ENCODE measurements at regions not wholly inside any gene's neighbourhood (a gene's known extent, or its start where the extent isn't known, plus 50 kb on each side); places are given as distances from the start of the nearest gene placed in this dataset.

DNA sequence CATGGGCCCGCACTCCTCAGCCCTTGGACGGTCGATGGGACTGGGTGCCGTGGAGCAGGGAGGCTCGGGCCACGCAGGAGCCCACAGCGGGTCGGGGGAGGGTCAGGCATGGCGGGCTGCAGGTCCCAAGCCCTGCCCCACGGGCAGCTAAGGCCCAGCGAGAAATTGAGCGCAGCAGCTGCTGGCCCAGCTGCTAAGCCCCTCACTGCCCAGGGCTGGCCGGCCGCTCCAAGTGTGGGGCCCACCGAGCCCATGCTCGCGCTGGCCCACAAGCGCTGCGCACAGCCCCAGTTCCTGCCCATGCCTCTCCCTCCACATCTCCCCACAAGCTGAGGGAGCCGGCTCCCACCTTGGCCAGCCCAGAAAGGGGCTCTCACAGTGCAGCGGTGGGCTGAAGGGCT lies 259.4 kb downstream of the VGLL3 start:
- Histone ChIP-seq H3K9ac (ENCODE audit: low read length) (no peak overlapping the region), H3K27me3 (ENCODE audit: control insufficient read depth, insufficient read depth, low read length) (no peaks in the 10 kb centered on the region), H3K36me3 (ENCODE audit: control insufficient read depth, insufficient read depth, low read length) (no peaks in the 10 kb centered on the region), H3K4me3 (ENCODE audit: low read depth, low read length) (no peak overlapping the region), H3K4me1 (ENCODE audit: control insufficient read depth, insufficient read depth, low read length) (no peaks in the 10 kb centered on the region), H3K9me3 (ENCODE audit: control insufficient read depth, insufficient read depth, low read depth, low read length) (peaks cover 7% of the 10 kb centered on the region; the same call in 1 of the 2 replicates), H3K27ac (ENCODE audit: low read depth, low read length) (no peak overlapping the region)

DNA sequence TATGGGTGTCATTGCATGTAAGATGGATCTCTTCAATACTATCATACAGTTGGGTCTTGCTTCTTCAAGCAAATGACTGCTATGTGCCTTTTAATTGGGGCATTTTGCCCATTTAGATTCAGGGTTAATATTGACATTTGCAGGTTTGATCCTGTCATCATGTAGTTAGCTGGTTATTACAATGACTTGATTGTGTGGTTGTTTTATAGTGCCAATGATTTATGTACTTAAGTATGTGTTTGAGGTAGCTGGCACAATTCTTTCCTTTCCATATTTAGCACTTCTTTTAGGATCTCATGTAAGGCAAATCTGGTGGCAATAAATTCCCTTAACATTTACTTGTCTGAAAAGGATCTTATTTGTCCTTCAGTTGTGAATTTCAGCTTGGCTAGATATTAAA lies 267.5 kb downstream of the VGLL3 start:
- Histone ChIP-seq H3K27me3 (ENCODE audit: control insufficient read depth, insufficient read depth, low read length) (no peaks in the 10 kb centered on the region), H3K4me3 (ENCODE audit: low read depth, low read length) (no peak overlapping the region), H3K4me1 (ENCODE audit: control insufficient read depth, insufficient read depth, low read length) (no peaks in the 10 kb centered on the region), H3K27ac (ENCODE audit: low read depth, low read length) (no peak overlapping the region), H3K9me3 (ENCODE audit: control insufficient read depth, insufficient read depth, low read depth, low read length) (no peaks in the 10 kb centered on the region), H3K9ac (ENCODE audit: low read length) (no peak overlapping the region), H3K36me3 (ENCODE audit: control insufficient read depth, insufficient read depth, low read length) (no peaks in the 10 kb centered on the region)

DNA sequence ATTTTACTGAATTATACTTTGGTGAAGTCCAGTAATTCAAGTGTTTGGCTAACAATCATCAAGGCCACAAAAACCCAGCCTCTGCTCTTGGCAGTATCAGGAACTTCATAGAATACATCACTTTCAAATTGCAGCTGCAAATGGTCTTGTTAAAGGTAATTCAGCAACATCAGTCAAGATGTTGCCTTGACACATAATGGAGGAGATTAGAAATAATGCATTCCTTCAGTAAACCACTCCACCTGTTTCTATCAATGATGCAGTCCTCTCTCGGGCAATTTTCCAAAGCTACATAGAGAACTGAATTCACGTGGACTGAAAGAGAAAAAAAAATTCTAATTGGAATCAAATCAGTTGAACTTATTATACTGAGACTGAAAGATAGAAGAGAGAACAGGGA lies 279.3 kb downstream of the VGLL3 start:
- H3K9ac ChIP-seq (ENCODE audit: low read length), result no peak overlapping the region
- H3K9me3 ChIP-seq (ENCODE audit: control insufficient read depth, insufficient read depth, low read depth, low read length), result peaks cover 11% of the 10 kb centered on the region; the same call in 1 of the 2 replicates
- peaks cover 3% of the 10 kb centered on the region; the same call in 1 of the 2 replicates for H3K4me1 ChIP-seq (ENCODE audit: control insufficient read depth, insufficient read depth, low read length)

DNA sequence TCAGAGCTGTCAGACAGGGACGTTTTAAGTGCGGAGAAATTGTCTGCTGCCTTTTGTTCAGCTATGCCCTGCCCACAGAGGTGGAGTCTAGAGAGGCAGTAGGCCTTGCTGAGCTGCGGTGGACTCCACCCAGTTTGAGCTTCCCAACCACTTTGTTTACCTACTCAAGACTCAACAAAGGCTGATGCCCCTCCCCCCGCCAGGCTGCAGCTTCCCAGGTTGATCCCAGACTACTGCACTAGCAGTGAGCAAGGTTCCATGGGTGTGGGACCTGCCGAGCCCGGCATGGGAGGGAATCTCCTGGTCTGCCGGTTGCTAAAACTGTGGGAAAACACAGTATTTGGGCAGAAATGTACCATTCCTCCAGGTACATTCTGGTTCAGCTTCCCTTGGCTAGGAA lies 282.1 kb downstream of the VGLL3 start:
- no peak overlapping the region for H3K4me3 ChIP-seq (ENCODE audit: low read depth, low read length)
- no peaks in the 10 kb centered on the region for H3K36me3 ChIP-seq (ENCODE audit: control insufficient read depth, insufficient read depth, low read length)
- H3K9ac ChIP-seq (ENCODE audit: low read length), result no peak overlapping the region
- no peaks in the 10 kb centered on the region for H3K27me3 ChIP-seq (ENCODE audit: control insufficient read depth, insufficient read depth, low read length)
- no peak overlapping the region for H3K27ac ChIP-seq (ENCODE audit: low read depth, low read length)
- peaks cover 11% of the 10 kb centered on the region; the same call in 1 of the 2 replicates for H3K9me3 ChIP-seq (ENCODE audit: control insufficient read depth, insufficient read depth, low read depth, low read length)
- peaks cover 3% of the 10 kb centered on the region; the same call in 1 of the 2 replicates for H3K4me1 ChIP-seq (ENCODE audit: control insufficient read depth, insufficient read depth, low read length)

More for the DNA sequence above, 279.3 kb downstream of the VGLL3 start:
- H3K27ac ChIP-seq (ENCODE audit: low read depth, low read length), result no peak overlapping the region
- no peaks in the 10 kb centered on the region for H3K27me3 ChIP-seq (ENCODE audit: control insufficient read depth, insufficient read depth, low read length)
- H3K4me3 ChIP-seq (ENCODE audit: low read depth, low read length), result no peak overlapping the region
- H3K36me3 ChIP-seq (ENCODE audit: control insufficient read depth, insufficient read depth, low read length), result no peaks in the 10 kb centered on the region

DNA sequence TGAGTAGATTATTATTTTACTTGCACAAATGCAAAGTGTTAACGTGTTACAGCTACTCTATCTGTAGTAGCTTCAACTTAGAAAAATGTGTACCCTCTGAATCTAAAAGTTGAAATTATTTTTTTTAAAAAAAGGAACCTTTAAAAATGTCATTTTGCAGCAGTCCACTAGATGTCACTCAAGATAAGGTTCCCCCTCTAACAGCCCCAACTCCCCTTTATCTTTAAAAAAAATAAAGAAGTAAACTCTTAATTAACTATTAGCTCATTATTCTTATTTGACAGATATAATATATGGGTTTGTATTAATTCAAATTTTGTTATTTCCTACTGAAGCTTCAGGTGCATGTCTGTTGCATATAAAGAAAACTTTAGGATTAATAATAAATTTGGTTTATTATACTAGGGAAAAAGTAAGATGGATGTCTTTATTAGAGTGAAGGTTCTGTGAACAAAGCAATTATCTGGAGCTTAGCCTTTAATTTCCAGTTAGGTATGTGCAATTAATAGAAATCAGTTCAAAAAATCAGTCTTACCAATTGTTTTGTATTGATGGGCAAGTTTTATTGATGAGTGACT lies 288.5 kb downstream of the VGLL3 start:
- no peaks in the 10 kb centered on the region for H3K36me3 ChIP-seq (ENCODE audit: control insufficient read depth, insufficient read depth, low read length)
- no peak overlapping the region for H3K4me3 ChIP-seq (ENCODE audit: low read depth, low read length)
- H3K9ac ChIP-seq (ENCODE audit: low read length), result no peak overlapping the region
- no peaks in the 10 kb centered on the region for H3K9me3 ChIP-seq (ENCODE audit: control insufficient read depth, insufficient read depth, low read depth, low read length)
- H3K27me3 ChIP-seq (ENCODE audit: control insufficient read depth, insufficient read depth, low read length), result no peaks in the 10 kb centered on the region
- no peak overlapping the region for H3K27ac ChIP-seq (ENCODE audit: low read depth, low read length)
- no peaks in the 10 kb centered on the region for H3K4me1 ChIP-seq (ENCODE audit: control insufficient read depth, insufficient read depth, low read length)

DNA sequence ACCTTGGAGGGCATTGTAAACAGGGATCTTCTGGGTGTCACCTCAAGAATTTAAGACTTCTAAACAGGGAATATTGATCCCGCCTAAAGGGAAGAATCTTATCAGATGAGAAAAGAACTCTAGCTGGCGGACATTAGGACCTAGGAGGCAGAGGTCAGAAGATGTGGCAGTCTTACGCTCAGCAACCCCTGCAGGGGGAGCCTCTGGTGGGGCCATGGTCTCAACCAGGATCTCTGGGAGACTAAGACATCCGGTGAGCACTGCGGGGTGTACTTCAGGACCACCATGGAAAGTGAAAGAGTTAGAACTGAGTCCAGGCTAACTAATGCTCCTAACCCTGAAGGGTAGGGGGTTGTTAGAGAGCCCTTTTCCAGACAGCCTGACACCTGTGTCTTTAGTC lies 295.2 kb downstream of the VGLL3 start:
- Histone ChIP-seq H3K9ac (ENCODE audit: low read length) (no peak overlapping the region), H3K4me3 (ENCODE audit: low read depth, low read length) (peak overlapping the region; percentile 47), H3K27me3 (ENCODE audit: control insufficient read depth, insufficient read depth, low read length) (no peaks in the 10 kb centered on the region), H3K27ac (ENCODE audit: low read depth, low read length) (no peak overlapping the region), H3K9me3 (ENCODE audit: control insufficient read depth, insufficient read depth, low read depth, low read length) (no peaks in the 10 kb centered on the region), H3K4me1 (ENCODE audit: control insufficient read depth, insufficient read depth, low read length) (peaks cover 5% of the 10 kb centered on the region), H3K36me3 (ENCODE audit: control insufficient read depth, insufficient read depth, low read length) (no peaks in the 10 kb centered on the region)

DNA sequence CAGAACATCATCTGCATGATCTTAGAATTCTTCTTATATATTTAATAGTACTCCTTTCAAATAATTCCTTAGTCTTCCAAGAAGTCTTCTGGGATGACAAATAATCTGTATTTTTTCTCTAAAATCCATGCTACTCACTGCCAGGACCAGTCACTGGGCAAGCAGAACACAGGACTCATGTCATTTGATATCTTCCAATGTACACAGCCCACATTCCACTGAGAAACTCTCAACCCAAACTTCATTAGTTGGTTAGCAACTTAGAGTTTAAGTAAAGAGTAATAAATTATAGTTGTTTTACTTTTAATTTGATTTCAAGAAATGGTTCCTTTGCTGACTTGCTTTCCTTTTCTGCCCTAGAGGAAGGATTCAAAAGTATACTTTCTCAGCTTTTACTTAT lies 317.0 kb downstream of the VGLL3 start:
- Histone ChIP-seq H3K27me3 (ENCODE audit: control insufficient read depth, insufficient read depth, low read length) (no peaks in the 10 kb centered on the region), H3K4me1 (ENCODE audit: control insufficient read depth, insufficient read depth, low read length) (no peaks in the 10 kb centered on the region), H3K4me3 (ENCODE audit: low read depth, low read length) (no peak overlapping the region), H3K9me3 (ENCODE audit: control insufficient read depth, insufficient read depth, low read depth, low read length) (peaks cover 4% of the 10 kb centered on the region; the same call in 1 of the 2 replicates), H3K36me3 (ENCODE audit: control insufficient read depth, insufficient read depth, low read length) (no peaks in the 10 kb centered on the region), H3K27ac (ENCODE audit: low read depth, low read length) (no peak overlapping the region), H3K9ac (ENCODE audit: low read length) (no peak overlapping the region)

DNA sequence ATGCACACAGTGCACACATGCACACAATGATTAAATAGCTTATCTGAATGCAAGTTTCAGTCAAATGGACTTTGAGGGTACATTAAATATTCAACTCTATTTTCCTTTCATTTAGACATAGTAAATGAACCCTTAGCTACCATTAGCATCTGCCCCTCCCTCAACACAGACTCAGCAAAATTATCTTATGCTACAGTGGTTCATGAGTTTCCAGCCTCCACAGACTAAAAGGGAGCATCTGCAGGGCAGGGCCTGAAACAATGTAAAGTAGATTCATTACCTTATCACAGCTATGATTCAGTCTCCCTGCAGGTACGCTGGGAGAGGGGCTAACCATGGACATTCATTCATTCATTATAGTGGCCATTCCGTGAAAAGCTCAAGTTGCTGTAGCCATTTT lies 329.1 kb downstream of the VGLL3 start:
- Histone ChIP-seq H3K27me3 (ENCODE audit: control insufficient read depth, insufficient read depth, low read length) (no peaks in the 10 kb centered on the region), H3K9ac (ENCODE audit: low read length) (no peak overlapping the region), H3K36me3 (ENCODE audit: control insufficient read depth, insufficient read depth, low read length) (no peaks in the 10 kb centered on the region), H3K4me3 (ENCODE audit: low read depth, low read length) (no peak overlapping the region), H3K27ac (ENCODE audit: low read depth, low read length) (no peak overlapping the region), H3K4me1 (ENCODE audit: control insufficient read depth, insufficient read depth, low read length) (no peaks in the 10 kb centered on the region), H3K9me3 (ENCODE audit: control insufficient read depth, insufficient read depth, low read depth, low read length) (no peaks in the 10 kb centered on the region)

DNA sequence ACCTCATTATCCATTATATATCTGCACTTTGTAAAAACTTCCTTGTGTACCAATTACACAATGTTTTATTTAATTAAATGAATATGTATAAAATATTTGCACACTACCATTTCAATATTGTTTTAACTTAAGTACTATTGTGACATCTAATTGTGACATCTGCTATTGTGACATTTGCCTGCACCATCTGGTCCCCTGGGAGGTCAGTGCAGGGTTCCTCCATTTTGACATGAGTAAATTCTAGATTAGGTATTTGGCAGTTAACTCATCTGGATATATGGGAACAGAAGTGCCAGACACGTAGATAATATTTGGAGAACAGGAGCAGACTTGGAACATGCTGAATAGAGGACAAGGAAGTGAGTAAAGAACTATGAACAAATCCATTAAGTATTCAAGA lies 332.1 kb downstream of the VGLL3 start:
- Histone ChIP-seq H3K27ac (ENCODE audit: low read depth, low read length) (no peak overlapping the region), H3K9ac (ENCODE audit: low read length) (no peak overlapping the region), H3K4me1 (ENCODE audit: control insufficient read depth, insufficient read depth, low read length) (0 out of 2 replicates have a peak, but pooled peaks cover 1% of the 10 kb centered on the region), H3K27me3 (ENCODE audit: control insufficient read depth, insufficient read depth, low read length) (no peaks in the 10 kb centered on the region), H3K36me3 (ENCODE audit: control insufficient read depth, insufficient read depth, low read length) (no peaks in the 10 kb centered on the region), H3K9me3 (ENCODE audit: control insufficient read depth, insufficient read depth, low read depth, low read length) (no peaks in the 10 kb centered on the region), H3K4me3 (ENCODE audit: low read depth, low read length) (no peak overlapping the region)

DNA sequence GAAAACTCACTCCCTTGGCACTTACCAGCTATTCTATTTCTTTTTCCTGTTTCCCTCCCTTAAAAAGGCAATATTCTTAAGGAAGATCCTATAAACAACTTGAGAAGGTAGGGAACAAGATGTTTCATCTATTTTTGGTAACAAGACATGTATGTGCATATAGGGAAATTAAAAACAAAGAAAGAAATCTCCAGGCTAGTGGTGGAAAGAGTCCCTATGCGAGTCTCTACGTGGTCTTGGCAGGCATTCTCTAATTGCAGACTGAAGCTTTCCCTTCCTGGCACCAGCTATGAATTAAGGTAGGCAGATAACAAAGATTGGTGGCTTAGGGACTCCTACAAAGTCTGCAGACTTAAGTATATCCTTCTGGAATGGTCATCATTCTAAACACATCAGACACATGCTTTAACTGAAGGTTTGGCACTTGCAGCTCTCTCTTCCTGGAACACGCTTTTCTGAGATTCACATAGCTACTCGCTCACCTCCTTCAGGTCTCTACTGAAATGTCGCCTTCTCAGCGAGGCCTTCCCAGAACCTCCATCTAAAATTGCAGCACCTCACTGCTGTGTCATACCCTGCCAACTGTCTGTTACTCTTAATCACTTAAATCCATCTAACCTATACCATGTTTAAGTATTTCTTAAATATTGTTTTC lies 336.0 kb downstream of the VGLL3 start:
- peaks cover 6% of the 10 kb centered on the region; the same call in 1 of the 2 replicates for H3K4me1 ChIP-seq (ENCODE audit: control insufficient read depth, insufficient read depth, low read length)
- H3K36me3 ChIP-seq (ENCODE audit: control insufficient read depth, insufficient read depth, low read length), result no peaks in the 10 kb centered on the region
- no peak overlapping the region for H3K27ac ChIP-seq (ENCODE audit: low read depth, low read length)
- no peaks in the 10 kb centered on the region for H3K27me3 ChIP-seq (ENCODE audit: control insufficient read depth, insufficient read depth, low read length)
- H3K9me3 ChIP-seq (ENCODE audit: control insufficient read depth, insufficient read depth, low read depth, low read length), result no peaks in the 10 kb centered on the region
- H3K9ac ChIP-seq (ENCODE audit: low read length), result no peak overlapping the region
- H3K4me3 ChIP-seq (ENCODE audit: low read depth, low read length), result no peak overlapping the region

DNA sequence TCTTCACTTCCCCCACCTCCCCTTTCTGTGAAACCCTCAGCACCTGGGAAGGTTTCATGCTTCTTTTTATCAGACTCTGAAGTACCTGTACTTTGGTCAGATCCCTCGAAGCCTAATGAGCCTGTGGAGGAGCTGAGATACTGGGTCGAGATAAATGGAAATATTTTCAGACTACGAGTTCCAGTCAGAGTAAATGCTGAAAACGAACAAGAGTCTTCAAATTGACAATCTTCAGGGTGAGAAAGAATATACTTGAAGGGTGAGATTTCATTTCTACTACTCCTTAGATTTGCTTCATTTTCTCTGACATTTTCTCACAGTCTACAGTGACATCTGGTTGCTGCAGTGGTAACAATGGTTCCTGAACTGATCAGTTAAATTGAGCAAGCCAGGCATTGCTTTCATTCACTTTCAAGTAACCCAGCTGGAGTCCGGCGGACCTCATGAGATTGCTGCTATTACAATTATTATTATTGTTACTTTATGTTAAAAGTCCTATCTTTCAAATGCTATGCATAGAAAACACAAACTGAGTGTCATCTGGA lies 337.2 kb downstream of the VGLL3 start:
- H3K36me3 ChIP-seq (ENCODE audit: control insufficient read depth, insufficient read depth, low read length), result no peaks in the 10 kb centered on the region
- peaks cover 6% of the 10 kb centered on the region; the same call in 1 of the 2 replicates for H3K4me1 ChIP-seq (ENCODE audit: control insufficient read depth, insufficient read depth, low read length)
- no peak overlapping the region for H3K4me3 ChIP-seq (ENCODE audit: low read depth, low read length)
- no peak overlapping the region for H3K9ac ChIP-seq (ENCODE audit: low read length)
- H3K27ac ChIP-seq (ENCODE audit: low read depth, low read length), result no peak overlapping the region
- H3K9me3 ChIP-seq (ENCODE audit: control insufficient read depth, insufficient read depth, low read depth, low read length), result no peaks in the 10 kb centered on the region
- no peaks in the 10 kb centered on the region for H3K27me3 ChIP-seq (ENCODE audit: control insufficient read depth, insufficient read depth, low read length)
